H1 (cell line): ENCODE measurements at regions not wholly inside any gene's neighbourhood (a gene's known extent, or its start where the extent isn't known, plus 50 kb on each side); places are given as distances from the start of the nearest gene placed in this dataset.
A peak's percentile ranks its signal among the peaks of the same experiment; 100 is the strongest.
"Not testable (repeated sequence)": the region's sequence is repeated elsewhere in the genome, so short reads cannot be mapped to it uniquely, and the experiment has no call there.

Source experiments
- CTCF ChIA-PET: fragments of 300-600 bp; sonication (Branson Sonifier 250); formaldehyde crosslinking; loops from one replicate; lab custom pipeline; 2021; ENCODE audit not compliant: partially characterized antibody; lab: Charles Lee
- POLR2A ChIA-PET: fragments of 300-600 bp; sonication (Branson Sonifier 250); formaldehyde crosslinking; loops from one replicate; lab custom pipeline; 2021; ENCODE audit warnings: inconsistent platforms; ENCODE audit not compliant: partially characterized antibody; lab: Charles Lee
- DNase-seq, 2 experiments: peaks; one replicate each; pipeline versions ENCODE4 v3.0.0 to v3.0.0-alpha.2; 2010 to 2022; ENCODE audit warnings: low spot score in 2 of 2, low read depth in 1 of 2, mixed read lengths in 1 of 2
- FAIRE-seq: peaks from 2 replicates; lab custom pipeline; 2011; peaks lifted over from hg19 to GRCh38; lab: Jason Lieb, UNC
- H2AFZ ChIP-seq: 2 replicates; pipeline ENCODE4 v1.8.1; 2012; ENCODE audit warnings: low read length, inconsistent platforms
- H2AK5ac ChIP-seq: 2 replicates; pipeline ENCODE4 v1.6.1; 2013; ENCODE audit warnings: low read depth, low read length
- H2BK120ac ChIP-seq: replicated peaks from 2 replicates; pipeline ENCODE3; 2013; ENCODE audit warnings: low read depth, low read length, inconsistent platforms
- H2BK12ac ChIP-seq: 2 replicates; pipeline ENCODE4 v1.6.1; 2013; ENCODE audit warnings: low read depth, low read length
- H2BK15ac ChIP-seq: 2 replicates; pipeline ENCODE4 v1.6.1; 2013; ENCODE audit warnings: low read length
- H2BK20ac ChIP-seq: 2 replicates; pipeline ENCODE4 v1.6.1; 2013; ENCODE audit warnings: low read length
- H2BK5ac ChIP-seq: 2 replicates; pipeline ENCODE4 v1.6.1; 2013; ENCODE audit warnings: low read depth, low read length
- H3K14ac ChIP-seq: 2 replicates; pipeline ENCODE4 v1.6.1; 2013; ENCODE audit warnings: inconsistent platforms; ENCODE audit not compliant: insufficient read length
- H3K18ac ChIP-seq: 2 replicates; pipeline ENCODE4 v1.6.1; 2013; ENCODE audit warnings: low read length; ENCODE audit errors: extremely low read depth
- H3K23ac ChIP-seq: 2 replicates; pipeline ENCODE4 v1.6.1; 2013; ENCODE audit warnings: inconsistent platforms; ENCODE audit not compliant: insufficient read length
- H3K23me2 ChIP-seq: 2 replicates; pipeline ENCODE4 v1.6.1; 2013; ENCODE audit warnings: low read depth, low read length
- H3K27ac ChIP-seq: 2 replicates; pipeline ENCODE4 v1.6.1; 2011; ENCODE audit warnings: low read depth, low read length, inconsistent platforms
- H3K27me3 ChIP-seq, 4 experiments: replicated peaks in 1 of 4; 1 replicate in 1 of 4; 2 replicates in 3 of 4; pipeline versions ENCODE4 v1.6.1 to v1.8.1; 2011 to 2013; ENCODE audit warnings: low read length in 3 of 4, mild to moderate bottlenecking in 3 of 4, inconsistent platforms in 2 of 4, mixed read lengths in 2 of 4, moderate library complexity in 1 of 4; ENCODE audit not compliant: control insufficient read depth in 3 of 4, insufficient read depth in 3 of 4; ENCODE audit errors: extremely low read depth in 1 of 4
- H3K36me3 ChIP-seq, 4 experiments: 2 replicates each; pipeline versions ENCODE4 v1.6.1 to v1.8.1; 2011 to 2013; ENCODE audit warnings: mild to moderate bottlenecking in 4 of 4, low read length in 3 of 4, moderate library complexity in 2 of 4, control low read depth in 1 of 4, inconsistent platforms in 1 of 4; ENCODE audit not compliant: insufficient read depth in 4 of 4, control insufficient read depth in 2 of 4
- H3K4ac ChIP-seq: replicated peaks from 2 replicates; pipeline ENCODE3; 2013; ENCODE audit warnings: low read length, low read depth, mixed read lengths, inconsistent platforms; ENCODE audit not compliant: insufficient read length
- H3K4me1 ChIP-seq, 4 experiments: replicated peaks in 1 of 4; 1 replicate in 1 of 4; 2 replicates in 3 of 4; pipeline versions ENCODE4 v1.6.1 to v1.8.1; 2011 to 2013; ENCODE audit warnings: low read length in 3 of 4, inconsistent platforms in 2 of 4, mixed read lengths in 1 of 4; ENCODE audit not compliant: insufficient read depth in 4 of 4, control insufficient read depth in 3 of 4
- H3K4me2 ChIP-seq, 2 experiments: 2 replicates each; pipeline versions ENCODE4 v1.6.1 to v1.8.1; 2011 to 2013; ENCODE audit warnings: low read depth in 2 of 2, low read length in 2 of 2, control low read depth in 1 of 2, inconsistent platforms in 1 of 2, mild to moderate bottlenecking in 1 of 2; ENCODE audit not compliant: insufficient read depth in 1 of 2
- H3K4me3 ChIP-seq, 4 experiments: fragments of 200-600, 300-600 bp in 1 of 4; sonication (generic), shearing (Covaris generic), sonication (Bioruptor Twin) in 1 of 4; 2 replicates each; pipeline versions ENCODE4 v1.5.1 to v1.8.1; 2011 to 2016; ENCODE audit warnings: low read length in 4 of 4, low read depth in 3 of 4, control low read depth in 2 of 4, inconsistent platforms in 2 of 4, mild to moderate bottlenecking in 2 of 4, mixed read lengths in 1 of 4, moderate library complexity in 1 of 4; ENCODE audit not compliant: insufficient read depth in 2 of 4; ENCODE audit errors: extremely low read depth in 1 of 4
- H3K56ac ChIP-seq: replicated peaks from 2 replicates; pipeline ENCODE3; 2013; ENCODE audit warnings: low read depth, mild to moderate bottlenecking, mixed read lengths, low read length, inconsistent platforms; ENCODE audit not compliant: insufficient read length
- H3K79me1 ChIP-seq: 2 replicates; pipeline ENCODE4 v1.6.1; 2013; ENCODE audit warnings: low read depth, low read length, control low read depth
- H3K79me2 ChIP-seq, 2 experiments: 2 replicates each; pipeline versions ENCODE4 v1.6.1 to v1.8.1; 2012 to 2013; ENCODE audit warnings: low read length in 2 of 2, mild to moderate bottlenecking in 2 of 2, inconsistent platforms in 1 of 2; ENCODE audit not compliant: insufficient read depth in 2 of 2, control insufficient read depth in 1 of 2
- H3K9ac ChIP-seq, 4 experiments: replicated peaks in 1 of 4; 1 replicate in 1 of 4; 2 replicates in 3 of 4; pipeline versions ENCODE4 v1.6.1 to v1.8.1; 2011 to 2013; ENCODE audit warnings: low read depth in 3 of 4, low read length in 3 of 4, control low read depth in 2 of 4, mild to moderate bottlenecking in 2 of 4, moderate library complexity in 2 of 4, inconsistent platforms in 1 of 4; ENCODE audit errors: extremely low read depth in 1 of 4
- H3K9me3 ChIP-seq, 2 experiments: 2 replicates each; pipeline versions ENCODE4 v1.6.1 to v1.8.1; 2012 to 2013; ENCODE audit warnings: mild to moderate bottlenecking in 2 of 2, moderate library complexity in 2 of 2, control low read depth in 1 of 2, inconsistent platforms in 1 of 2, low read depth in 1 of 2, low read length in 1 of 2, mixed read lengths in 1 of 2; ENCODE audit not compliant: insufficient read depth in 2 of 2
- H4K20me1 ChIP-seq, 2 experiments: replicated peaks in 1 of 2; 2 replicates each; pipeline versions ENCODE3 to v1.8.1; 2011 to 2013; ENCODE audit warnings: inconsistent platforms in 2 of 2, low read length in 2 of 2, mild to moderate bottlenecking in 1 of 2; ENCODE audit not compliant: insufficient read depth in 2 of 2, control insufficient read depth in 1 of 2
- H4K5ac ChIP-seq: 2 replicates; pipeline ENCODE4 v1.6.1; 2013; ENCODE audit warnings: low read length, low read depth, mixed read lengths, inconsistent platforms; ENCODE audit not compliant: insufficient read length
- H4K8ac ChIP-seq: 2 replicates; pipeline ENCODE4 v1.8.0; 2013; ENCODE audit warnings: mild to moderate bottlenecking, moderate library complexity, low read length, inconsistent platforms; ENCODE audit not compliant: insufficient read depth; ENCODE audit errors: extremely low read depth
- H4K91ac ChIP-seq: replicated peaks from 2 replicates; pipeline ENCODE3; 2013; ENCODE audit warnings: low read length, mixed read lengths, inconsistent platforms; ENCODE audit not compliant: insufficient read length
- WGBS, 2 experiments: shearing (Covaris generic) in 1 of 2; methylation state at CpG; one replicate each; pipeline versions ENCODE4 v1.1.6 to v1.1.7; 2013 to 2015; ENCODE audit warnings: low lambda C conversion rate in 2 of 2, mixed read lengths in 2 of 2, inconsistent platforms in 1 of 2, low coverage in 1 of 2, missing lambda C conversion rate in 1 of 2; ENCODE audit not compliant: insufficient replicate concordance in 2 of 2, insufficient coverage in 1 of 2, insufficient read length in 1 of 2; ENCODE audit errors: extremely low coverage in 1 of 2, missing lambda C conversion rate in 1 of 2; 5-methylcytosine and 5-hydroxymethylcytosine counted together

DNA sequence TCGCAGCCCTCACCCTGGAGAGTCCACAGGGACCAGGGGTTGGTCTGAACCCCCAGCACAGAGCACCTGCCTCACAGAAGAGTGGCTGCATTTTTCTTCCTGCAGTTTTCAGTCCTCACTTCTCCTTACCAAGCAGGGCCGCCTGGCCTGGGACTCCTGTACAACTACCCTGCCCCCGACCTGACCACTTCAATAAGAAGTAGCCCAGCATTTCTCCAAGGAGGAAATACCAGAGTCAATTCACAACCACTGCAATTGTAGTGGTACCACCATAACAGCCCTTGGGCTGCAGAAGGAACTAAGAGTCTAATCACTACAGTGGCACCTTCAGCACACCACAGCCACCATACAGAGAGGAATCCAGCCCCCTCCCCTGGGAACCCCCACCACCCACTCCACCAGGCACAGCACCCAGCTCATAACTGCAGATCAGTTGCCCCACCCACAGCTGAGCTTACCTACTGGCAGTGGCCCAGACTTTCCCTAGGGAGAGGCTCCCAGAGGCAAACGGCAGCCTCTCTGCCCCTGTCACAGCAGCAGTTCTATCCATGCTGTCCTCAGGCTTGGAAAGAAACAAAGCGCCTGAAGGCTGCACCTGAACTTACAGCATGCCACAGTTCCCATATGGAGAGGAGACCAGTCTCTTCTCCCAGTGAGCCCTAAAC, 223.3 kb upstream of the DUSP22 start:
- FAIRE-seq, H4K20me1 ChIP-seq, H3K18ac ChIP-seq, H3K4me1 ChIP-seq, H4K5ac ChIP-seq, CTCF ChIA-PET, H2BK5ac ChIP-seq, H3K27me3 ChIP-seq, H3K23me2 ChIP-seq, H2BK20ac ChIP-seq, H2AFZ ChIP-seq, H4K8ac ChIP-seq, H3K56ac ChIP-seq, H3K36me3 ChIP-seq, H3K14ac ChIP-seq, H3K4me3 ChIP-seq, H3K4me2 ChIP-seq, H3K9ac ChIP-seq, H3K4ac ChIP-seq, H3K27ac ChIP-seq, H2AK5ac ChIP-seq, H3K79me1 ChIP-seq, POLR2A ChIA-PET, H3K9me3 ChIP-seq, H3K79me2 ChIP-seq, H4K91ac ChIP-seq, H2BK15ac ChIP-seq, H2BK120ac ChIP-seq, H3K23ac ChIP-seq, H2BK12ac ChIP-seq: not testable (repeated sequence)
- peak in 1 of 2 experiments; percentile 23 for DNase-seq
- WGBS, 2 experiments, result 67% methylated on average over 2 of the region's 5 CpGs; no CpG with 5 or more reads in 1 of the 2 experiments
